Brain microvascular endothelial cell (primary cell): ENCODE measurements at regions not wholly inside any gene's neighbourhood (a gene's known extent, or its start where the extent isn't known, plus 50 kb on each side); places are given as distances from the start of the nearest gene placed in this dataset.

ENCODE experiments used
- DNase-seq: peaks from one replicate; pipeline ENCODE4 v3.0.0-alpha.2; 2020
- H3K27ac ChIP-seq: fragments of 250-450 bp; sonication (Bioruptor Pico); 2 replicates; pipeline ENCODE4 v1.5.1; 2020; ENCODE audit warnings: mild to moderate bottlenecking, moderate library complexity
- H3K27me3 ChIP-seq: fragments of 250-450 bp; sonication (Bioruptor Pico); replicated peaks from 2 replicates; pipeline ENCODE4 v1.5.1; 2020; ENCODE audit warnings: mild to moderate bottlenecking
- H3K36me3 ChIP-seq: fragments of 250-450 bp; sonication (Bioruptor Pico); replicated peaks from 2 replicates; pipeline ENCODE4 v1.5.1; 2020; ENCODE audit warnings: mild to moderate bottlenecking
- H3K4me3 ChIP-seq: 2 replicates; pipeline ENCODE4 v1.5.1; 2011; ENCODE audit warnings: low read depth, mild to moderate bottlenecking, control low read depth, low read length, moderate library complexity
- CTCF ChIP-seq: IDR thresholded peaks from 2 replicates; pipeline ENCODE4 v1.5.1; 2011; ENCODE audit warnings: low read depth, mild to moderate bottlenecking, moderate library complexity, low read length, control low read depth, inconsistent platforms; ENCODE audit errors: missing control alignments
- in situ Hi-C: cut with HindIII; loops from 2 replicates; pipeline ENCODE4 v1.10.0; 2017; ENCODE audit warnings: low sequenced_read_pairs, low pct_ligation_motif_present

- no peak for TF ChIP-seq CTCF
- H3K36me3 ChIP-seq: no peaks in the 10 kb centered on the region
- H3K4me3 ChIP-seq: no peak overlapping the region
- H3K27ac ChIP-seq: no peak overlapping the region
- no peaks in the 10 kb centered on the region for H3K27me3 ChIP-seq
- no peak for DNase-seq
- in situ Hi-C loops: no loop called here
Observed at GRCh38 chr11:22567759-22568158, 57.9 kb downstream of the FANCF start.

GRCh38 chr11:22566293-22566692 is 59.3 kb downstream of the FANCF start:
- no peak overlapping the region for H3K4me3 ChIP-seq
- in situ Hi-C loops: no loop called here
- no peaks in the 10 kb centered on the region for H3K36me3 ChIP-seq
- no peaks in the 10 kb centered on the region for H3K27me3 ChIP-seq
- DNase-seq: no peak
- no peak for TF ChIP-seq CTCF
- H3K27ac ChIP-seq: no peak overlapping the region

- Histone ChIP-seq H3K4me3 (no peak overlapping the region), H3K36me3 (no peaks in the 10 kb centered on the region), H3K27ac (no peak overlapping the region), H3K27me3 (no peaks in the 10 kb centered on the region)
- DNase-seq: no peak
- in situ Hi-C loops: no loop called here
- no peak for TF ChIP-seq CTCF
Observed at GRCh38 chr11:22561283-22561682, 64.3 kb downstream of the FANCF start.

- no peak for TF ChIP-seq CTCF
- in situ Hi-C loops: no loop called here
- Histone ChIP-seq H3K4me3 (no peak overlapping the region), H3K27me3 (no peaks in the 10 kb centered on the region), H3K36me3 (no peaks in the 10 kb centered on the region), H3K27ac (no peak overlapping the region)
- DNase-seq: no peak
Observed at GRCh38 chr11:22559416-22559815, 66.2 kb downstream of the FANCF start.

- in situ Hi-C loops: no loop called here
- TF ChIP-seq CTCF: no peak
- Histone ChIP-seq H3K36me3 (no peaks in the 10 kb centered on the region), H3K4me3 (no peak overlapping the region), H3K27me3 (no peaks in the 10 kb centered on the region), H3K27ac (no peak overlapping the region)
- DNase-seq: peak; percentile 1
Observed at GRCh38 chr11:22558664-22559063, 67.0 kb downstream of the FANCF start.

- Histone ChIP-seq H3K27me3 (no peaks in the 10 kb centered on the region), H3K27ac (no peak overlapping the region), H3K4me3 (no peak overlapping the region), H3K36me3 (no peaks in the 10 kb centered on the region)
- in situ Hi-C loops: no loop called here
- TF ChIP-seq CTCF: no peak
- DNase-seq: no peak
Observed at GRCh38 chr11:22556381-22556780, 69.2 kb downstream of the FANCF start.
